Putamen (tissue), 1 donor: ENCODE measurements at regions not wholly inside any gene's neighbourhood (a gene's known extent, or its start where the extent isn't known, plus 50 kb on each side); places are given as distances from the start of the nearest gene placed in this dataset.

Experiments
- DNase-seq: peaks from one replicate; pipeline ENCODE4 v3.0.0-alpha.2; 2016; ENCODE audit warnings: low spot score

GRCh38 chr4:155552180-155552579 is 114.5 kb upstream of the GUCY1A1 start:
- no peak for DNase-seq

- no peak for DNase-seq
Measured at GRCh38 chr4:155548173-155548572, 118.5 kb upstream of the GUCY1A1 start.

- no peak for DNase-seq
Measured at GRCh38 chr4:155546451-155546850, 120.2 kb upstream of the GUCY1A1 start.

- no peak for DNase-seq
Measured at GRCh38 chr4:155545456-155545855, 121.2 kb upstream of the GUCY1A1 start.

- no peak for DNase-seq
Measured at GRCh38 chr4:155544547-155544946, 122.1 kb upstream of the GUCY1A1 start.

- no peak for DNase-seq
Measured at GRCh38 chr4:155543126-155543765, 123.4 kb upstream of the GUCY1A1 start.

- DNase-seq, result no peak
Measured at GRCh38 chr4:155542415-155542814, 124.2 kb upstream of the GUCY1A1 start.

- DNase-seq, result no peak
Measured at GRCh38 chr4:155541716-155542115, 124.9 kb upstream of the GUCY1A1 start.

- DNase-seq, result no peak
Measured at GRCh38 chr4:155540698-155541097, 126.0 kb upstream of the GUCY1A1 start.

- no peak for DNase-seq
Measured at GRCh38 chr4:155539746-155540145, 126.9 kb upstream of the GUCY1A1 start.

- DNase-seq, result no peak
Measured at GRCh38 chr4:155535802-155536454, 130.7 kb upstream of the GUCY1A1 start.

GRCh38 chr4:155532373-155533085 is 134.1 kb upstream of the GUCY1A1 start:
- no peak for DNase-seq

- no peak for DNase-seq
Measured at GRCh38 chr4:155530857-155531256, 135.8 kb upstream of the GUCY1A1 start.

- DNase-seq, result no peak
Measured at GRCh38 chr4:155530290-155530689, 136.4 kb upstream of the GUCY1A1 start.

- DNase-seq, result no peak
Measured at GRCh38 chr4:155529716-155530115, 136.9 kb upstream of the GUCY1A1 start.

- no peak for DNase-seq
Measured at GRCh38 chr4:155529272-155529671, 137.4 kb upstream of the GUCY1A1 start.

GRCh38 chr4:155526452-155527169 is 140.0 kb upstream of the GUCY1A1 start:
- DNase-seq, result peak; percentile 42

GRCh38 chr4:155524926-155525455 is 141.7 kb upstream of the GUCY1A1 start:
- DNase-seq, result peak; percentile 61

GRCh38 chr4:155523358-155523757 is 143.3 kb upstream of the GUCY1A1 start:
- DNase-seq, result no peak

- no peak for DNase-seq
Measured at GRCh38 chr4:155522201-155522600, 144.4 kb upstream of the GUCY1A1 start.

GRCh38 chr4:155521382-155521781 is 144.6 kb upstream of the MAP9 start:
- DNase-seq, result no peak

GRCh38 chr4:155515444-155516075 is 138.8 kb upstream of the MAP9 start:
- DNase-seq, result no peak
